CD4-positive, alpha-beta memory T cell (primary cell): ENCODE measurements at regions not wholly inside any gene's neighbourhood (a gene's known extent, or its start where the extent isn't known, plus 50 kb on each side); places are given as distances from the start of the nearest gene placed in this dataset.

Source experiments
- CTCF ChIA-PET: fragments of 350-600 bp; sonication (Branson Sonifier 250); formaldehyde crosslinking; loops from one replicate; lab custom pipeline; 2021; ENCODE audit warnings: inconsistent platforms; ENCODE audit not compliant: partially characterized antibody; lab: Charles Lee
- POLR2A ChIA-PET: fragments of 350-600 bp; sonication (Branson Sonifier 250); formaldehyde crosslinking; loops from one replicate; lab custom pipeline; 2021; ENCODE audit not compliant: partially characterized antibody; lab: Charles Lee
- DNase-seq, 5 donors: peaks; one replicate each; pipeline versions ENCODE4 v3.0.0 to v3.0.0-alpha.2; 2020 to 2022; ENCODE audit warnings: mixed read lengths in 1 of 5
- H3K27ac ChIP-seq: one replicate; pipeline ENCODE4 v1.7.0; 2013; ENCODE audit warnings: low read depth, low read length
- H3K27me3 ChIP-seq: 2 replicates; pipeline ENCODE4 v1.7.0; 2013; ENCODE audit warnings: mild to moderate bottlenecking, low read length, moderate library complexity; ENCODE audit not compliant: insufficient read depth
- H3K36me3 ChIP-seq: 2 replicates; pipeline ENCODE4 v1.7.0; 2013; ENCODE audit warnings: mild to moderate bottlenecking, low read length, moderate library complexity; ENCODE audit not compliant: insufficient read depth
- H3K4me1 ChIP-seq: 2 replicates; pipeline ENCODE4 v1.7.0; 2013; ENCODE audit warnings: mild to moderate bottlenecking, low read length, moderate library complexity; ENCODE audit not compliant: insufficient read depth
- H3K4me3 ChIP-seq, 2 donors: one replicate each; pipeline ENCODE4 v1.7.0; 2013; ENCODE audit warnings: low read length in 2 of 2, mild to moderate bottlenecking in 1 of 2
- H3K9me3 ChIP-seq, 2 donors: one replicate each; pipeline ENCODE4 v1.7.0; 2013; ENCODE audit warnings: low read length in 2 of 2, control low read depth in 1 of 2; ENCODE audit not compliant: control insufficient read depth in 1 of 2
- H3K27ac Mint-ChIP-seq, 7 donors: one replicate each; pipeline ENCODE4 v1.8.0; 2020 to 2021; ENCODE audit warnings: mixed read lengths in 7 of 7, mild to moderate bottlenecking in 6 of 7, inconsistent platforms in 3 of 7, moderate library complexity in 3 of 7
- H3K27me3 Mint-ChIP-seq, 2 donors: one replicate each; pipeline ENCODE4 v1.8.0; 2020 to 2021; ENCODE audit warnings: mixed read lengths in 2 of 2
- H3K36me3 Mint-ChIP-seq, 2 donors: one replicate each; pipeline ENCODE4 v1.8.0; 2020 to 2021; ENCODE audit warnings: mixed read lengths in 2 of 2, inconsistent platforms in 1 of 2, mild to moderate bottlenecking in 1 of 2
- H3K4me1 Mint-ChIP-seq, 4 donors: one replicate each; pipeline ENCODE4 v1.8.0; 2020 to 2021; ENCODE audit warnings: mixed read lengths in 4 of 4, mild to moderate bottlenecking in 1 of 4
- H3K4me3 Mint-ChIP-seq, 8 donors: one replicate each; pipeline ENCODE4 v1.8.0; 2020 to 2021; ENCODE audit warnings: mixed read lengths in 8 of 8, mild to moderate bottlenecking in 7 of 8, moderate library complexity in 6 of 8, inconsistent platforms in 3 of 8
- H3K9me3 Mint-ChIP-seq, 8 donors: one replicate each; pipeline ENCODE4 v1.8.0; 2020 to 2021; ENCODE audit warnings: mixed read lengths in 8 of 8, mild to moderate bottlenecking in 5 of 8, inconsistent platforms in 3 of 8, moderate library complexity in 1 of 8
- intact Hi-C: fragments of 100-400 bp; cut with micrococcal nuclease; formaldehyde crosslinking; loops from one replicate; pipeline ENCODE4 v1.15.1; 2023

DNA sequence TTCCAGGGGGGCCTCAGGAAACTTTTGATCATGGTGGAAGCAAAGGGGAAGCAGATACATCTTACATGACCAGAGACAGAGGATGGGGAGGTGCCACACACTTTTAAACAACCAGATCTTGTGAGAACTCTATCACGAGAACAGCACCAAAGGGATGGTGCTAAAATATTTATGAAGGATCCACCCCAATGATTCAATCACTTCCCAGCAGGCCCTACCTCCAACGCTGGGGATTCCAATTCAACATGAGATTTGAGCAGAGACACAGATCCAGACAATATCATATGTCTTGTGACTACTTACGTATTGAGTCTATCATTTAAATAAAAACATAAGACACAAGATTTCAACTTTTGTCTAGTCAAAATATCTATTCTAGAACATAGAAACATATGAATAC lies 351.9 kb downstream of the EPM2A start:
- Mint-ChIP-seq H3K9me3 (no peaks in the 10 kb centered on the region), H3K27ac (no peak overlapping the region), H3K36me3 (no peaks in the 10 kb centered on the region), H3K4me1 (no peaks in the 10 kb centered on the region), H3K27me3 (peaks cover 0 to 6% of the 10 kb centered on the region in 2 donors), H3K4me3 (no peak overlapping the region)
- Histone ChIP-seq H3K9me3 (no peaks in the 10 kb centered on the region), H3K27me3 (no peaks in the 10 kb centered on the region), H3K4me3 (no peak overlapping the region), H3K4me1 (no peaks in the 10 kb centered on the region), H3K36me3 (no peaks in the 10 kb centered on the region), H3K27ac (no peak overlapping the region)
- CTCF ChIA-PET = no interaction called here
- intact Hi-C loops = no loop called here
- POLR2A ChIA-PET = no interaction called here
- no peak for DNase-seq

DNA sequence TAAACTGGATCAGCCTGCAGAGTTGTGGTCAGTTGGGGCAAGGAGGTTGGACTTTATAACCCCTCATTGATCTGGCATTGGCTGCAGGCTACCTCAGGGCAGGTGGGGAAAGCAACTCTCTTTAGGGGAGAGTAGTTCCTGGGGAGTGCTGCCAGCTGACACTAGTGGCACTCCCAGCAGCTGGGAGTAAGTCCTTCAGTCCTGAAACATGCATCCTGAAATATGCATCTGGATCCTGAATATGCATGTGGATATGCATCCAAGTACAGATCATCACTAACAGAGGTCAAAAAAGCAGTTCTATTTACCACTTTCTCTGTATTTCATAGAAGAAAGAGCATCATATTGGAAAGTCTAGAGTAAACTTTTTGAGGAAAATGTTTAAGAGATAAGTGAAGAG lies 350.8 kb downstream of the EPM2A start:
- no peak overlapping the region for H3K4me3 Mint-ChIP-seq
- H3K27ac ChIP-seq = no peak overlapping the region
- H3K4me1 ChIP-seq = no peaks in the 10 kb centered on the region
- peaks cover 0 to 6% of the 10 kb centered on the region in 2 donors for H3K27me3 Mint-ChIP-seq
- H3K36me3 ChIP-seq = no peaks in the 10 kb centered on the region
- CTCF ChIA-PET = no interaction called here
- no peak for DNase-seq
- no peak overlapping the region for H3K4me3 ChIP-seq
- H3K27ac Mint-ChIP-seq = no peak overlapping the region
- H3K27me3 ChIP-seq = no peaks in the 10 kb centered on the region
- intact Hi-C loops = no loop called here
- no peaks in the 10 kb centered on the region for H3K36me3 Mint-ChIP-seq
- POLR2A ChIA-PET = no interaction called here
- no peaks in the 10 kb centered on the region for H3K9me3 ChIP-seq
- H3K4me1 Mint-ChIP-seq = no peaks in the 10 kb centered on the region
- no peaks in the 10 kb centered on the region for H3K9me3 Mint-ChIP-seq

DNA sequence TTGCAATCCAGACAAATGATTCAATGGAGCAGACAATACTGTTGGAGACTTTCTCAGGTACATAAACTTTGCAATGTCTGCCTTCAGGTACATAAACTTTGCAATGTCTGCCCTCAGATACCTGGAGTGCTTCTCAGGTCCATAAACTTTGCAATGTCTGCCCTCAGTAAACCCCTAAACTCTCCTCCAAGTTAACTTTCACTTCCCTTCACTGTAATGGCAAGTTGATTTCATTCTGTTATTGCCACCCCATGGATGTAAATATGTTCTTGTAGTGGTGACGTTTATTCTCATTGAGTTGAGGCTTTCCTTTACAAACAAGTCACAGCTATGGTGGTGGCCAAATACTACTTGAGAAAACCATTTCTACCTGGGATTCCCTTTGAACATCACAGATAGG lies 338.8 kb downstream of the EPM2A start:
- Histone ChIP-seq H3K4me3 (no peak overlapping the region), H3K4me1 (no peaks in the 10 kb centered on the region), H3K27me3 (no peaks in the 10 kb centered on the region), H3K36me3 (no peaks in the 10 kb centered on the region), H3K27ac (no peak overlapping the region), H3K9me3 (no peaks in the 10 kb centered on the region)
- no peak for DNase-seq
- Mint-ChIP-seq H3K4me3 (no peak overlapping the region), H3K27ac (no peak overlapping the region), H3K4me1 (no peaks in the 10 kb centered on the region), H3K27me3 (peaks cover 0 to 3% of the 10 kb centered on the region in 2 donors), H3K36me3 (no peaks in the 10 kb centered on the region), H3K9me3 (no peaks in the 10 kb centered on the region)
- intact Hi-C loops = no loop called here
- POLR2A ChIA-PET = no interaction called here
- CTCF ChIA-PET = no interaction called here

GRCh38 chr6:145400508-145400907 lies 334.8 kb downstream of the EPM2A start:
- peaks cover 0 to 2% (median 0%) of the 10 kb centered on the region in 8 donors for H3K9me3 Mint-ChIP-seq
- CTCF ChIA-PET = no interaction called here
- Histone ChIP-seq H3K27me3 (no peaks in the 10 kb centered on the region), H3K4me3 (no peak overlapping the region), H3K9me3 (no peaks in the 10 kb centered on the region), H3K4me1 (no peaks in the 10 kb centered on the region), H3K36me3 (no peaks in the 10 kb centered on the region), H3K27ac (no peak overlapping the region)
- POLR2A ChIA-PET = no interaction called here
- peaks cover 0 to 5% of the 10 kb centered on the region in 2 donors for H3K27me3 Mint-ChIP-seq
- H3K27ac Mint-ChIP-seq = no peak overlapping the region
- H3K36me3 Mint-ChIP-seq = no peaks in the 10 kb centered on the region
- intact Hi-C loops = no loop called here
- no peak for DNase-seq
- H3K4me3 Mint-ChIP-seq = no peak overlapping the region
- H3K4me1 Mint-ChIP-seq = no peaks in the 10 kb centered on the region

DNA sequence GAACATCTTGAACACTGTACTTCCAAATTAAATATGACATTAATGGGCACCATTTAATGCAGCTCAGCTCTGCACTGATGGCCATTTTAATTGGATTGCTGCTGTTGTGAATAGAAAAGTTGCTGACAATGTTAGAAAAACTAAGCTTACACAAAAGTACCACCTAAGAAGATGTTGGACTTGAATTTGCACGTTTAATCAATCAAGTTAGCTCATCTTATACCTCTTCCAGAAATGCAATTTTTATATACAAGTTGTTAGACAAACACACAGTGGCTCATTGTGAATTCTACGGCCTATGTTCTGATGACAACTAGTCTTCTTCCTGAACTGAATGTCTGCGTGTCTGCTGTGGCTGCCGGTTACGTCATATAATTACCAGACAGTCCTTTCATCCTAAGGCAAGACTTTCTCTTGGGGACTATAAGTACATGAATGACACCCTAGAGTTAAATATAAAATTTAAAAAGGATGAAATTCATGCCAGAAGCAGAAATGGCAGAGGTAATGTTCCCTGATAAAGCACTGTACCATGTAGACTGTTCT lies 330.2 kb downstream of the EPM2A start:
- POLR2A ChIA-PET = no interaction called here
- no peak overlapping the region for H3K4me3 Mint-ChIP-seq
- Histone ChIP-seq H3K27ac (no peak overlapping the region), H3K27me3 (no peaks in the 10 kb centered on the region), H3K36me3 (no peaks in the 10 kb centered on the region), H3K4me1 (no peaks in the 10 kb centered on the region), H3K9me3 (no peaks in the 10 kb centered on the region), H3K4me3 (no peak overlapping the region)
- H3K4me1 Mint-ChIP-seq = no peaks in the 10 kb centered on the region
- intact Hi-C loops = no loop called here
- H3K27me3 Mint-ChIP-seq = peaks cover 0 to 4% of the 10 kb centered on the region in 2 donors
- peaks cover 0 to 2% (median 0%) of the 10 kb centered on the region in 8 donors for H3K9me3 Mint-ChIP-seq
- DNase-seq = no peak
- CTCF ChIA-PET = no interaction called here
- no peak overlapping the region for H3K27ac Mint-ChIP-seq
- H3K36me3 Mint-ChIP-seq = no peaks in the 10 kb centered on the region

GRCh38 chr6:145406783-145407182 lies 328.5 kb downstream of the EPM2A start:
- ChIA-PET POLR2A (no interaction called here), CTCF (no interaction called here)
- Histone ChIP-seq H3K36me3 (no peaks in the 10 kb centered on the region), H3K27me3 (no peaks in the 10 kb centered on the region), H3K4me1 (no peaks in the 10 kb centered on the region), H3K4me3 (no peak overlapping the region), H3K9me3 (no peaks in the 10 kb centered on the region), H3K27ac (no peak overlapping the region)
- DNase-seq = no peak
- H3K36me3 Mint-ChIP-seq = no peaks in the 10 kb centered on the region
- H3K9me3 Mint-ChIP-seq = peaks cover 0 to 2% (median 0%) of the 10 kb centered on the region in 8 donors
- H3K4me1 Mint-ChIP-seq = no peaks in the 10 kb centered on the region
- intact Hi-C loops = no loop called here
- peaks cover 0 to 4% of the 10 kb centered on the region in 2 donors for H3K27me3 Mint-ChIP-seq
- no peak overlapping the region for H3K27ac Mint-ChIP-seq
- H3K4me3 Mint-ChIP-seq = no peak overlapping the region

DNA sequence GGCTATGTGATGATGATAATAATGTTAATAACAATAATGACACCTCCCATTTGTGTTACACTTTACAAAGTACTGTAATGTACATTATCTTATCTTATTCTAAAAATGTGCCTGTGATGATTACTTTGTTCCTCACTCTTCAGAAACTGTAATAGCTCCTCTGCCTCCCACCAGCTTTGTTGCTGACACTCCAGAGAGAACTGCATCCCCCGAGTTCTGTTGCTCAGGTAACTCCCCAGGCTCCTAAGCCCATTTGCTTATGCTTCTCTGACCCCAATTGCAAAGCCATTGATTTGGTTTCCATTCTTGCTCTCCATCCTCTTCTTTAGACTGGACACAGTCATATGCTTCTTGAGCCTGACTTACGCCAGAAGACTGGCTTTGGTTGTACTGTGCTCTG lies 319.7 kb downstream of the EPM2A start:
- no peak overlapping the region for H3K4me3 ChIP-seq
- Mint-ChIP-seq H3K27ac (no peak overlapping the region), H3K9me3 (peaks cover 0 to 2% (median 0%) of the 10 kb centered on the region in 8 donors), H3K4me1 (no peaks in the 10 kb centered on the region), H3K36me3 (no peaks in the 10 kb centered on the region), H3K27me3 (no peaks in the 10 kb centered on the region), H3K4me3 (no peak overlapping the region)
- ChIA-PET POLR2A (no interaction called here), CTCF (no interaction called here)
- H3K27me3 ChIP-seq = no peaks in the 10 kb centered on the region
- H3K9me3 ChIP-seq = no peaks in the 10 kb centered on the region
- intact Hi-C loops = no loop called here
- no peak overlapping the region for H3K27ac ChIP-seq
- H3K36me3 ChIP-seq = no peaks in the 10 kb centered on the region
- no peak for DNase-seq
- H3K4me1 ChIP-seq = no peaks in the 10 kb centered on the region

DNA sequence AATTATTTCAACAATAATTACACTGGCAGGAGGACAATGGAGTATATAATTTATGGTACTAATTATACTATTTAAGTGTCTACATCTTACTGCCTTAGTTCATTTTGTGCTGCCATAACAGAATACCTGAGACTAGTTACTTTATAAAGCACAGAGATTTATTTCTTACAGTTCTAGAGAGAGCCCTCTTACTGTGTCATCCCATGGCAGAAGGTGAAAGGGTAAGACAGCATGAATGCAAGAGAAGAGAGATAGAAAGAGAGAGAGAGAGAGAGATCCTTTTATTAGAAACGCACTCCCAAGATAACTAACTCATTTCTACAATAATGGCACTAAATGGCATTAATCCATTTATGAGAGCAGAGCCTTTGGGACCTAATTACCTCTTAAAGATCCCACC lies 314.7 kb downstream of the EPM2A start:
- CTCF ChIA-PET = no interaction called here
- H3K27ac Mint-ChIP-seq = no peak overlapping the region
- no peaks in the 10 kb centered on the region for H3K27me3 Mint-ChIP-seq

More for the DNA sequence above, 314.7 kb downstream of the EPM2A start:
- Histone ChIP-seq H3K27me3 (no peaks in the 10 kb centered on the region), H3K4me1 (no peaks in the 10 kb centered on the region), H3K36me3 (no peaks in the 10 kb centered on the region), H3K9me3 (no peaks in the 10 kb centered on the region), H3K27ac (no peak overlapping the region), H3K4me3 (no peak overlapping the region)
- peaks cover 0 to 5% (median 0%) of the 10 kb centered on the region in 8 donors for H3K9me3 Mint-ChIP-seq
- H3K4me3 Mint-ChIP-seq = no peak overlapping the region
- no peaks in the 10 kb centered on the region for H3K4me1 Mint-ChIP-seq
- H3K36me3 Mint-ChIP-seq = no peaks in the 10 kb centered on the region
- POLR2A ChIA-PET = no interaction called here
- intact Hi-C loops = no loop called here
- DNase-seq = no peak
